ENCODE measurements at regions not wholly inside any gene's neighbourhood (a gene's known extent, or its start where the extent isn't known, plus 50 kb on each side); places are given as distances from the start of the nearest gene placed in this dataset.

DNA sequence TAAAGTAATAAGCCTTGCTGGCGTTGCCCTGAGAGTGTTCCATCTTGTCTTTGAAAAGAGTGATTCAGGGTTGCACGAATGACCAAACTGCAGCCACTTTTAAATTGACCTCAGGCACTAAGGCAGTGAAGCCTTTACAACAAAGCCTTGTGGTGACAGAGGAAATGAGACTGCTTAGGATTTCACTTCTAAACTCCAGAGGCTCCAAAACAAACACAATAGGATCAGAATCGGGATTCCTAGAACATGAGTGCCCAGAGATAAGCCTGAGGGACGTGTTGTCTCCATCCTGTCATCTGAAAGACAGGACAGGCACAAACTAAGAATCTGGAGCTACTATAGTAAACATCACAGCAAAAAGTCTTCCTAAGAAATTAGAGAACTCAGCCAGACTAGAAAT, 405.2 kb downstream of the PPARGC1A start:
- TF ChIP-seq CTCF (IDR thresholded peaks at IDR 0.05) (no peak), POLR2A (IDR thresholded peaks at IDR 0.05) (no peak)
